ENCODE measurements at regions not wholly inside any gene's neighbourhood (a gene's known extent, or its start where the extent isn't known, plus 50 kb on each side); places are given as distances from the start of the nearest gene placed in this dataset.

GRCh38 chr4:65066106-65066505, 604.2 kb downstream of the EPHA5 start:
- H3K4me1 ChIP-seq: no peaks in the 10 kb centered on the region
- no peak overlapping the region for H3K27ac ChIP-seq
- no peaks in the 10 kb centered on the region for H3K27me3 ChIP-seq
- no peaks in the 10 kb centered on the region for H3K9me3 ChIP-seq
- no peaks in the 10 kb centered on the region for H3K36me3 ChIP-seq
- H3K4me3 ChIP-seq: no peak overlapping the region
- intact Hi-C loops (cut with DNase I): no loop called here
- DNase-seq: no peak
- no peak for ATAC-seq
- no peak for TF ChIP-seq CTCF (IDR thresholded peaks at IDR 0.05)
- no peak for TF ChIP-seq POLR2A (IDR thresholded peaks at IDR 0.05)

- H3K36me3 ChIP-seq: no peaks in the 10 kb centered on the region
- no peak for DNase-seq
- H3K9me3 ChIP-seq: no peaks in the 10 kb centered on the region
- no peak overlapping the region for H3K27ac ChIP-seq
- no peak overlapping the region for H3K4me3 ChIP-seq
- ATAC-seq: no peak
- TF ChIP-seq POLR2A (IDR thresholded peaks at IDR 0.05): no peak
- no peak for TF ChIP-seq CTCF (IDR thresholded peaks at IDR 0.05)
- H3K27me3 ChIP-seq: no peaks in the 10 kb centered on the region
- 82% methylated on average over 1 of the region's 1 CpG for WGBS (ENCODE audit: insufficient coverage, low coverage, low lambda C conversion rate, missing lambda C conversion rate)
- no peaks in the 10 kb centered on the region for H3K4me1 ChIP-seq
- intact Hi-C loops (cut with DNase I): no loop called here
These were observed 606.7 kb downstream of the EPHA5 start for GRCh38 chr4:65063601-65064000.

- H3K4me3 ChIP-seq: no peak overlapping the region
- H3K27me3 ChIP-seq: no peaks in the 10 kb centered on the region
- TF ChIP-seq CTCF (IDR thresholded peaks at IDR 0.05) (no peak), POLR2A (IDR thresholded peaks at IDR 0.05) (no peak)
- no peaks in the 10 kb centered on the region for H3K4me1 ChIP-seq
- WGBS (ENCODE audit: insufficient coverage, low coverage, low lambda C conversion rate, missing lambda C conversion rate): 0% methylated on average over 1 of the region's 1 CpG
- intact Hi-C loops (cut with DNase I): no loop called here
- no peak overlapping the region for H3K27ac ChIP-seq
- DNase-seq (no peak), ATAC-seq (no peak)
- no peaks in the 10 kb centered on the region for H3K36me3 ChIP-seq
- H3K9me3 ChIP-seq: no peaks in the 10 kb centered on the region
These were observed 619.5 kb downstream of the EPHA5 start for GRCh38 chr4:65050786-65051185.

- Histone ChIP-seq H3K27me3 (no peaks in the 10 kb centered on the region), H3K36me3 (no peaks in the 10 kb centered on the region), H3K27ac (no peak overlapping the region), H3K4me1 (no peaks in the 10 kb centered on the region), H3K9me3 (no peaks in the 10 kb centered on the region), H3K4me3 (no peak overlapping the region)
- WGBS (ENCODE audit: insufficient coverage, low coverage, low lambda C conversion rate, missing lambda C conversion rate): 73% methylated on average over 4 of the region's 4 CpGs
- ATAC-seq: no peak
- intact Hi-C loops (cut with DNase I): no loop called here
- DNase-seq: no peak
- TF ChIP-seq POLR2A (IDR thresholded peaks at IDR 0.05) (no peak), CTCF (IDR thresholded peaks at IDR 0.05) (no peak)
These were observed 623.8 kb downstream of the EPHA5 start for GRCh38 chr4:65046192-65047133.

Measured in right lobe of liver (tissue), 6 donors.